IPS-18c (cell line): ENCODE measurements at regions not wholly inside any gene's neighbourhood (a gene's known extent, or its start where the extent isn't known, plus 50 kb on each side); places are given as distances from the start of the nearest gene placed in this dataset.

Experiments used
- H3K4me3 ChIP-seq: 2 replicates; pipeline ENCODE4 v1.7.0; 2013; ENCODE audit warnings: low read depth, mild to moderate bottlenecking, low read length, moderate library complexity; ENCODE audit not compliant: insufficient read depth
- H3K9me3 ChIP-seq: one replicate; pipeline ENCODE4 v1.6.1; 2013; ENCODE audit warnings: mild to moderate bottlenecking, low read length, moderate library complexity; ENCODE audit not compliant: control insufficient read depth, insufficient read depth

DNA sequence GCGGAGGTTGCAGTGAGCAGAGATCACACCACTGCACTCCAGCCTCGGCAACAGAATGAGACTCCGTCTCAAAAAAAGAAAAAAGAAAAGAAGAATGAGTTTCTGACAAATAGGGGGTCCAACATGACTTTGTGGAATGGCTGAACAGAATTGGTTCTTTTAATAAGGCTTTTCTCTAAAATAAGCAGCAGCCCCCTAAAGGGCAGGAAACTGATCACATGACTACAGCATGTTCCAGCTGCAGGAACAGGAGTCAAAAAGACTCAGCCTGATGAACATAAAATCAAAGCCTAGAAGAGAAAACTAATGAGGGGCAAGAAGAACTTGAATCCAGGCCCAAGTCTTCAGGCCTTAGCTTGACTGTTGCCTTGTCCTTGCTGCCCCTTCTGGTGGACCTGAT lies 89.7 kb upstream of the ARRDC4 start:
- H3K9me3 ChIP-seq: no peaks in the 10 kb centered on the region
- no peak overlapping the region for H3K4me3 ChIP-seq

DNA sequence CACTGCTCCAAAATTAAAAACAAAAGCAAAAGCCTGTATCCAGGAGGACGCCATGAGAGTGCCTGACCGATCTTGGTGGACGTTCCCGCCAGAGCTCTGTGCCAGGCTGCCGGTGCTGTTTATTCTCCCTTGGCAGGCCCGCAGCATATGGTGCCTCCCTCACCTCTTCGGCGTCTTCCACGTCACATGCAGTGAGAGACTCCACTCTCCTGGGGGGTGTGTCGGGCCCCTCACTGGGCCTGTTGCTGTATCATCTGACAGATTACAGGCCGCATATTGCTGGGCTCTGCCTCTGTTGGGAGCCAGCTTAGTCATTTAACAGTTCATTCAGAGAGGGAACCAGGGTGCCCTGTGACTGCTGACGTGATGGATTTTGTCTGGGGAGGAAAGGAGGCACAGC lies 86.4 kb upstream of the ARRDC4 start:
- no peaks in the 10 kb centered on the region for H3K9me3 ChIP-seq
- H3K4me3 ChIP-seq: no peak overlapping the region

DNA sequence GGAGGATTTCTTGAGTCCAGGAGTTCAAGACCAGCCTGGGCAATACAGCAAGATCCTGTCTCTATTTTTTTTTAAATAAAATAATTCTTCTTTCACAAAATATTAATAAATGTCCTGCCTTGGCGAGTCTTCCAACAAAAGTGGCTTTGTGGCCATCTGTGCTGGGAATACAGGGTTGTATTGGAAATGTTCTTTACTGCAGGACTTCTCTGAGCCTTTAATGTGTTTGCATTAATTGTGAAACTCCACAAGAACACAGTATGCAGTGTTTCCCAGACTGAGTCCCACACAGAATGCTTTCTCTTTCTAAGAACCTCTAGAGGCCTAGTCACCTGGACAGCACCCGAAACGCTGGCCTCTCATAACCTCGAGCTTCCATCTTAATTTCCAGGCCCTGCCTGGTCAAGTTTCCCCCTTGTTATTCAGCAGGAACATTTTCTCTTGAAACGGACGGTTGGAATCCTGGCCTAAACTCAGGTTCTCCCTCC lies 85.4 kb upstream of the ARRDC4 start:
- H3K9me3 ChIP-seq: no peaks in the 10 kb centered on the region
- H3K4me3 ChIP-seq: no peak overlapping the region

DNA sequence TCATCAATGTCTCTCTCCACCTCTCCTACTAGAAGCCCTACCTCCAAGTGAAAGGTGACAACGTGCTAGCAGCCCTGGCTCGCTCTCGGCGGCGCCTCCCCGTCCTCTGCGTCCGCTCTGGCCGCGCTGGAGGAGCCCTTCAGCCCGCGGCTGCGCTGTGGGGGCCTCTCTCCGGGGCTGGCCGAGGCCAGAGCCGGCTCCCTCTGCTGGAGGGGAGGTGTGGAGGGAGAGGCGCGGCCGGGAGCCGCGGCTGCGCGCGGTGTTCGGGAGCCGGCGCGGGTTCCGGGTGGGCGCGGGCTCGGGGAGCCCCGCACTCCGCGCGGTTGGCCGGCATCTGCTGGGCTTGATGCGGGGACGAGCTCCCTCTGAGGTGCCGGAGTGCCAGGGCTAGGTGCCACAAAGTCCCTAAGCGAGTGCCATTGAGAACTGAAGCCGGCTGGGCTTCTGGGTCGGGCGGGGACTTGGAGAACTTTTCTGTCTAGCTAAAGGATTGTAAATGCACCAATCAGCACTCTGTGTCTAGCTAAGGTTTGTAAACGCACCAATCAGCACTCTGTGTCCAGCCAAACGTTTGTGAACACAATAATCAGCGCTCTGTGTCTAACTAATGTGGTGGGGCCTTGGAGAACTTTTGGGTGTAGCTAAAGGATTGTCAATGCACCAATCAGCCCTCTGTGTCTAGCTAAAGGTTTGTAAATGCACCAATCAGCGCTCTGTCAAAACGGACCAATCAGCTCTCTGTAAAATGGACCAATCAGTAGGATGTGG lies 84.8 kb upstream of the ARRDC4 start:
- Histone ChIP-seq H3K9me3 (no peaks in the 10 kb centered on the region), H3K4me3 (no peak overlapping the region)

DNA sequence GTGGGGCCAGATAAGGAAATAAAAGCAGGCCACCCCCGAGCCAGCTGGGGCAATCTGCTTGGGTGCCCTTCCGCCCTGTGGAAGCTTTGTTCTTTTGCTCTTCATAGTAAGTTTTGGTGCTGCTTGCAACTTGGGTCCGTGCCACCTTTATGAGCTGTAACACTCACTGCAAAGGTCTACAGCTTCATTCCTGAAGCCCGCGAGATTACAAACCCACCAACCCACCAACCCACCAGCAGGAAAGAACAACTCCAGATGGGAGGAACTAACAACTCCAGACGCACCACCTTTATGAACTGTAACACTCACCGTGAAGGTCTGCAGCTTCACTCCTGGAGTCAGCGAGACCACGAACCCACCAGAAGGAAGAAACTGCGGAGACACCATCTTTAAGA lies 84.2 kb upstream of the ARRDC4 start:
- no peak overlapping the region for H3K4me3 ChIP-seq

DNA sequence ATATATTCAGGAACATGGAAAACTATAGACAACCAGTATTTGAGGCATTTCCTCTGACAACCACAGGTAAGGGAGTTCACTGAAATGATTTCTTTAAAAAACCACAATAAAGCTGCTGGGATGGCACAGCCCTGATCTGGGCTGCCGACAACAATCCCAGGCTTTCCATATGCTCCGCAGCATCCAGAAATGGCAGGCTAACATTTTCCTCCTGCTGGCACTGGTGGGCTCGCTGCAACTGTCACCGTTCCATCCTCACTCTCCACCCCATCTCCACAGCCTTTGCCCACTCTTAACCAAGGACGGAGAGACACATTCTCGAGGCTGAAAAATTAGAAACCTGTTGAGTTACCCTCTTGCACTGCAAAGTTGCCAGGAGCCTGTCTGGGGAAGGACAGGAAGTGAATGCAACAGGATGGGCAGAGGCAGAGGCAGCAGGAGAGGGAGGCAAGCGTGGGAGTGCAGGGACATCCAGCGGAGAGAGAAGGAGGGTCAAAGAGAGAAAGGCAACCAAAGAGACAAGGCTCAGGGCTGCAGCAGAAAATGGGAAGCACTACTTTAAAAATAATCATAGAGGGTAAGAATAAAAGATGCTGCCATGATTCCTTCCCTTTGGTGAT lies 79.0 kb upstream of the ARRDC4 start:
- no peak overlapping the region for H3K4me3 ChIP-seq
- no peaks in the 10 kb centered on the region for H3K9me3 ChIP-seq

More for the DNA sequence above, 84.2 kb upstream of the ARRDC4 start:
- no peaks in the 10 kb centered on the region for H3K9me3 ChIP-seq

DNA sequence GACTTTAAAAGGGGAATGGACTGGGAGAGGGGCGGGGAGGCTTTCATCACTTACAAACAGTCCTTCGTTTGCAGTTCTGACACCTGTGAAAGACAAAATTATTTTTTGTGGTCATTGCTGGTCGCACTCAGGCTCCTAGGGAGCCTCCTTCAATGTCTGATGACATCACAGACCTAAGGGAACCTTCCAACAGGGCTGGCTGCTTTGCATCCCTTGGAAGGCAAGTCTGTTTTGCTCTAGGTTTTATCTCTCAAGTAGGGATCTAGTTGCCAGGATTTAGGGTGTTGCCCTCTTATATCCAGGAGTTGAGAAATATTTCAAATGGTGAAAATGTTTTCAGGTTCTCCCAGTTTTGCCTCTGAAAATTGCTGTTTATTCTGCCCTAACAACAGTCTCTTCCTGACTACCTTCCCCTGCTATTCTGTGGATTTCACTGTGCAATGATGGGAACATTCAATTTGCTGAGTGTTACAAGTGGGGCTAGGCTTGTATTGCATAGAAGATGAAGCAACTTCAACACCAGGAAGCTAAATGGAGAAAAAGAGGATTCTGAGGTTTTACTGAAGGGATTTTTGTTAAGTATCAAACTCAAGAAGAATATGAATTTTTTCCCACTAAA lies 75.9 kb upstream of the ARRDC4 start:
- H3K9me3 ChIP-seq: no peaks in the 10 kb centered on the region
- H3K4me3 ChIP-seq: no peak overlapping the region

DNA sequence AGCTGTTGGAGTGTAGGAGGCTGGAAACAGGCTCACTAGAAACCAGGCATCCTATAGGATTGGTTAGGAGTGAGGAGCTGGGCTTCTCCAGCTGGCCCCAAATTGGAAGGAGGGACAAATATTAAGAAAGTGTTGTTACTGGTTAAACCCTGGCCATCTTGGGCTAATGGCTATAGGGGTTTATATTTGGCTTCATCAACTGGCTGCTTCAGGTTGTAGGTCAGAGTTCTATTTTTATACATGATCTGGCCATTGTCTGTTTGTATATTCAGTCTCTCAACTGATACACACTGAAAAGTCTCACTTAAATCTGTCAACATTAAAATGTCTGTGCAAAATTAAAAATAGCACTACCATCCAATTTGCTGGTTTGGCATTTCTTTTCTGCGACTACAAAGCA lies 70.2 kb upstream of the ARRDC4 start:
- H3K9me3 ChIP-seq: no peaks in the 10 kb centered on the region
- H3K4me3 ChIP-seq: no peak overlapping the region

DNA sequence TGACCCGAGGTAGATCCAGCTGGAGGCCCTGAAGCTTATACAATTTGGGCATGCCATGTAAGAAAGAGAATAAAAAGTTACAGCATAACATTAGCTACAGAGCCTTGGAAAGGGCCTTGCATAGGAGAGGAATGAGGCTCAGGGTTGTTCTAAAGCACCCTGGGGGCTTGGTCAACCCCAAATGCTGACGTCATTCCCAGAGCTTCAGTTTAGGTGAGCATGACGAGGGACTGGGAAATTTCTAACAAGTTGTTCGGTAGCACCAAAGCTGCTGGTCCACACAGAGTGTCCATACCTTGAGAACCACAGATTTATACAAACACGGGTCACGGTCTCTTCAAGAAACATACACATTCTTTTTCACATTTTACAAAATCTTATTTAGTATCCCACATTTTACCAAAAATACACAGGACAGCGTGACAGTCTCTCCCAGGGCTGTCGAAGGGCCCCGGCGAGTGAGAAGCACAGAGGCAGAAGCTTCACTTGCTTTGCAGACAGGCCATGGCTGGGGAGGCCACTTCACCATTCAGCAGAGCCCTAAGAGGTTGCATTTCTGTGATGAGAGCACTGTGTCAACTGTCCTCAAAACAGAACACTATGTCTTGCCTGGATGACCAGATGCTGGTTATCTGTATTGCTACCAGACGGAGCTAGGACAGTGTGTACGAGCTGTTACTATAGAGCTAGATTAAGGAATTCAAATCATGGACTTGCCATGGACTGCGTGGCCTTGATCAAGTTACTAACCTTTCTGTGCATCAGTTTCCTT lies 68.2 kb upstream of the ARRDC4 start:
- Histone ChIP-seq H3K9me3 (no peaks in the 10 kb centered on the region), H3K4me3 (no peak overlapping the region)

DNA sequence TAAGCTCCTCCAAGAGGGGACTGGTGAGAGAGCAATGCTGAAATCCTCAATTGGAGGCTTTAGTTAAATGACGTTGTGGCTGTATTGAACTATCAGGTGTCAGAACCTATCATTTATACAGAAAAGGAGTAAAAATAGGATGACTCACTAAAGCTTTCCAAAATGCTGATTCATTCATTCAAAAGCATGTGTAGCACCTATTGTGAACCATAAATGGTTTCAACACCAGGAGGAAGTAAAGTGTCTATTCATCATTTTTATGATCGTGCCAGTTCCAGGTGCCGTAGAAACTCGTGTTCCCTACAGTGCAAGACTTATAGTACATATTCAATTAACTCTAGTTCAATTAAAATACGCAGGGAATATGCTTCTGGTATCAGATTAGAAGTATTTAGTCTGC lies 66.5 kb upstream of the ARRDC4 start:
- H3K9me3 ChIP-seq: no peaks in the 10 kb centered on the region
- H3K4me3 ChIP-seq: no peak overlapping the region

DNA sequence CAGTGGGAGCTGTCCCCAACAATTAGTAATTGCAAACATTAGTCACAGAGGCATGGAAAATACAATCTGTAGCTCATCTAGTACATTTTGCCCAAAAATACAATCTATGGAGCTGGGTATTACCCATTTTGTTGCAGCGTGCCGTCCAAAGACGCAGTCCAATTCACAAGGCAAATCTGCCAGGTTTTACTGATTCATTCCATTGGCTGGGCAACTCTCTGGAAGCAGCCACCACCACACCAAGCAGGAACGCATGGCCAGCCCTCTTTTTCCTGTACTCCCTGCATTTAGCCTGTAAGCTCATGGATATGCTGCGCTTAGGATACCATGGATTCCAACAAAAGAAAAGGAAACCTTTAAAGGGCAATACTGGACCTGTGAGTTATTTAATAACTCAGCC lies 60.5 kb upstream of the ARRDC4 start:
- Histone ChIP-seq H3K4me3 (no peak overlapping the region), H3K9me3 (peaks cover 2% of the 10 kb centered on the region)

DNA sequence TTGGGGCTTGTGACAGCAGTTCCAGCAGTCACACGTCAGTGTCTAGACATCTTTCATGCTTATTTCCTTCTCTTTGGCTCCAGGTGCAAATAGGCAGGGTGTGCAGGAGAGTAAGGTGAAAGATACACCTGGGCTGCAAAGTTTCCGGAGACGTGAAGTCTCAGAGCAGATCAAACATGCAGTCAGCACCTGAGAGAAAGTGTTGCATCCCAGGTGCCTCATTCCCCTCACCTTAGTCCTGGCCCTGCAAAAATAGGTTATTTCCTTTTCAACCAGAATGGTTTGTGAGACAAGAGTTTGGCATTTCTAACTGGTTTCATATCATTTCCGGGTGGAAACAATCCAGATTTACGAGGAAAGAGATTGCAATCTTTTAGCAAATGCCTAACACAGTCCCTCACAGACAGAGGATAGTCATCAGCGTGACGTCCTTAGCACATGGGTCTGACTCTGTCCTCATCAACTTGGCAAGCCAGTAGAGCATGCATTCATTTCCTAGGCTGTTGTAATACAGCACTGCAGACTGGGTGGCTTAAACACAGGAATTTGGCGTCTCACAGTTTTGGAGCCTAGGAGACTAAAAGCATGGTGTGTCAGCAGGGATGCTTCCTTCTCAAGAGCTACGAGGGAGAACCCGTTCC lies 58.2 kb upstream of the ARRDC4 start:
- Histone ChIP-seq H3K4me3 (no peak overlapping the region), H3K9me3 (peaks cover 2% of the 10 kb centered on the region)

DNA sequence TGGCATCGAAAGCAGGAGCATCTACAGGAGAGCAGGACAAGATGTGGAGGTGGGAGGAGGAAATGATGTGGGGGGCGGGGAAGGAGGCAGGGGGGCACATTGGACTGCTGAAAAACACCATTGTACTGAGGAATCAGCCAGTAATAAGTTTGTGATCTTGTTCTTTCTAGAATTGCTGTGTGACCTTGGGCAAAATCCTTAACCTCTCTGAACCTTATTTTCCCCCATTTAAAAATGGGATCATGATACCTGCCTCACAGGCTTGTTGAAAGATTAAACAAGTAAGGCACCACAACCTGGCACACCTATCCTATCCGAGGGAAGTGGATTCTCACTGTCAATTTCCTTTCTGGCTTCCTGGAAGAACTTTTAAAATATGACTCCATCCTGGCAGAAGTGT lies 56.9 kb upstream of the ARRDC4 start:
- no peak overlapping the region for H3K4me3 ChIP-seq
- H3K9me3 ChIP-seq: peaks cover 2% of the 10 kb centered on the region

DNA sequence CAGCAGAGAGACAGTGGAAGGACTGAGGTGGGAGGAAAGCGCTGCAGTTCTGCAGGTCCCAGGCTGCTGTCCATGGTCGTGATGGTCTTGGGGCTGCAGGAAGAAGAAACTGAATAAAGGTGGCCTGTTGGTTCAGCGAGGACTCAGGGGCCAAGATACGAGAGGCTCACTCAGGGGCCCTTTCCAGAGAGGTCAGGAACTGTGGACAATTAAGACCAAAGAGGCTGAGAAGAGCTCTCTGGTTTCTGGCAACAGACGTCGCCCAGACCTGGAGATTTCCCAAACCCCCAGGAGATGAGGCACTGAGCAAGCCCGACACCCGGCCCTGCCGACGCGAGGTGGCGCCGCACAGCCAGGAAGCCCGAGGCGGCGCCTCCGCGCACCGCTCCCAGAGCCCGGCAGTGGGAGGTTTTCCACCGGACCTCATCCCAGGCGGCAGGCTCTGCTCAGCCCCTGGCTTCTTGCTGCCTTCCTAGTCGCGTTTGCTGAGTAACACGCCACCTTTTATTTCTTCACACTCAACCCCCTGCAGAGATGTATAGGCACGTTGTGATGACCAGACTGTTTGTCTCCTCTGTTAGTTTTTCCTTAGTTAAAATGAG lies 56.4 kb upstream of the ARRDC4 start:
- H3K9me3 ChIP-seq: peaks cover 2% of the 10 kb centered on the region
- no peak overlapping the region for H3K4me3 ChIP-seq

DNA sequence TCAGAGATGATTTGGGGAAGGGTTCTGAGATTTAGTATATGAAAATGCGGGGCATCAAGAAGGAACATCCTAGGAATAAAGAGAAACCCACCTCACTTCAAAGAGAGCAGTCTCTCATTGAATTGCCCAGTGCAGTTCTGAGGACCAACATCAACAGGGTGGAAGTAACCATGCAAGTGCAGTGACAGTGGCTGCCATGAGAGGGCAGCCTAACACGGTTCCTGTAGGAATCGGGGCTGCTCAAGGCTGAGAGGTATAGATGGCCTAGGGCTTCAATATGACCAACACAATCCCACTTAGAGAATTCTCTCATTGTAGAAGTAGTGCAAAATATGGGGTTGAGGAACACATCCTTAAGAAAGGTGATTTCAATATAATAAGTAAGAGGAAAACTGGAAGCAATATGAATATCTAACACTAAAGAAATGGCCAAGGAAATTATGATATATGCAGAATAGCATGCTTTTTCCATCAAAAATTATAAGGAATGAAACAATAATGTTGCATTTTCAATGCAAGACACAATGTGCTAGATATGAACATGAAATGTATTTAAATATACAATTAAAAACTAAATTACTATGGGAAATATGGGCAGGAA lies 51.1 kb upstream of the ARRDC4 start:
- Histone ChIP-seq H3K9me3 (no peaks in the 10 kb centered on the region), H3K4me3 (no peak overlapping the region)
